ENCODE measurements at regions not wholly inside any gene's neighbourhood (a gene's known extent, or its start where the extent isn't known, plus 50 kb on each side); places are given as distances from the start of the nearest gene placed in this dataset.

GRCh38 chr10:42961796-42962109 is 115.1 kb upstream of the RET start:
- TF ChIP-seq CTCF (IDR thresholded peaks at IDR 0.05) (no peak), ZFX (IDR thresholded peaks at IDR 0.05; ENCODE audit: borderline replicate concordance) (no peak)
